ENCODE measurements at regions not wholly inside any gene's neighbourhood (a gene's known extent, or its start where the extent isn't known, plus 50 kb on each side); places are given as distances from the start of the nearest gene placed in this dataset.
A peak's percentile ranks its signal among the peaks of the same experiment; 100 is the strongest.

- H3K36me3 Mint-ChIP-seq, result no peaks in the 10 kb centered on the region
- intact Hi-C loops (cut with micrococcal nuclease), result loop anchor here (1.0 kb wide), 1 partner anchor 500 kb away; no protein-coding TSS in a partner anchor
- no peaks in the 10 kb centered on the region for H3K4me1 Mint-ChIP-seq (ENCODE audit: low read depth)
- ChIA-PET POLR2A (no interaction called here), CTCF (interaction anchor here (0.6 to 3.6 kb wide), 18 partner anchors 9 to 573 kb away, joined by 3 to 48 read pairs (median 4); no protein-coding TSS in a partner anchor)
- H3K27me3 Mint-ChIP-seq, result peaks cover 31% of the 10 kb centered on the region
- H3K9me3 Mint-ChIP-seq, result no peaks in the 10 kb centered on the region
- DNase-seq, result peak; percentile 72
- H3K27ac Mint-ChIP-seq, result no peak overlapping the region
- H3K4me3 Mint-ChIP-seq, result no peak overlapping the region
These were observed 254.4 kb downstream of the C16orf95 start for GRCh38 chr16:87062569-87063442.

GRCh38 chr16:87063543-87063942, 253.6 kb downstream of the C16orf95 start:
- no peak overlapping the region for H3K27ac Mint-ChIP-seq
- H3K4me1 Mint-ChIP-seq (ENCODE audit: low read depth), result no peaks in the 10 kb centered on the region
- DNase-seq, result no peak
- no peaks in the 10 kb centered on the region for H3K36me3 Mint-ChIP-seq
- intact Hi-C loops (cut with micrococcal nuclease), result no loop called here
- no peaks in the 10 kb centered on the region for H3K9me3 Mint-ChIP-seq
- H3K4me3 Mint-ChIP-seq, result no peak overlapping the region
- POLR2A ChIA-PET, result no interaction called here
- peaks cover 31% of the 10 kb centered on the region for H3K27me3 Mint-ChIP-seq
- CTCF ChIA-PET, result interaction anchor here (1.4 to 3.6 kb wide), 8 partner anchors 10 to 573 kb away, joined by 4 to 48 read pairs (median 7); no protein-coding TSS in a partner anchor

- intact Hi-C loops (cut with micrococcal nuclease), result no loop called here
- Mint-ChIP-seq H3K4me3 (no peak overlapping the region), H3K36me3 (no peaks in the 10 kb centered on the region), H3K9me3 (no peaks in the 10 kb centered on the region), H3K27ac (no peak overlapping the region), H3K27me3 (peaks cover 31% of the 10 kb centered on the region), H3K4me1 (ENCODE audit: low read depth) (no peaks in the 10 kb centered on the region)
- ChIA-PET CTCF (no interaction called here), POLR2A (no interaction called here)
- DNase-seq, result no peak
These were observed 252.3 kb downstream of the C16orf95 start for GRCh38 chr16:87064731-87065445.

GRCh38 chr16:87065446-87066132, 251.6 kb downstream of the C16orf95 start:
- DNase-seq, result no peak
- H3K4me1 Mint-ChIP-seq (ENCODE audit: low read depth), result no peaks in the 10 kb centered on the region
- peaks cover 29% of the 10 kb centered on the region for H3K27me3 Mint-ChIP-seq
- H3K27ac Mint-ChIP-seq, result no peak overlapping the region
- no peaks in the 10 kb centered on the region for H3K9me3 Mint-ChIP-seq
- no peaks in the 10 kb centered on the region for H3K36me3 Mint-ChIP-seq
- ChIA-PET CTCF (no interaction called here), POLR2A (no interaction called here)
- intact Hi-C loops (cut with micrococcal nuclease), result no loop called here
- no peak overlapping the region for H3K4me3 Mint-ChIP-seq

GRCh38 chr16:87066133-87067002, 250.8 kb downstream of the C16orf95 start:
- peaks cover 28% of the 10 kb centered on the region for H3K27me3 Mint-ChIP-seq
- H3K36me3 Mint-ChIP-seq, result no peaks in the 10 kb centered on the region
- POLR2A ChIA-PET, result no interaction called here
- no peak overlapping the region for H3K4me3 Mint-ChIP-seq
- CTCF ChIA-PET, result no interaction called here
- H3K4me1 Mint-ChIP-seq (ENCODE audit: low read depth), result no peaks in the 10 kb centered on the region
- DNase-seq, result no peak
- no peaks in the 10 kb centered on the region for H3K9me3 Mint-ChIP-seq
- intact Hi-C loops (cut with micrococcal nuclease), result no loop called here
- no peak overlapping the region for H3K27ac Mint-ChIP-seq

- intact Hi-C loops (cut with micrococcal nuclease), result no loop called here
- Mint-ChIP-seq H3K4me3 (no peak overlapping the region), H3K9me3 (no peaks in the 10 kb centered on the region)
These were observed 250.1 kb downstream of the C16orf95 start for GRCh38 chr16:87067003-87067556.

GRCh38 chr16:87067836-87068761, 249.1 kb downstream of the C16orf95 start:
- Mint-ChIP-seq H3K27me3 (peaks cover 22% of the 10 kb centered on the region), H3K36me3 (no peaks in the 10 kb centered on the region), H3K27ac (no peak overlapping the region), H3K9me3 (no peaks in the 10 kb centered on the region), H3K4me3 (no peak overlapping the region), H3K4me1 (ENCODE audit: low read depth) (no peaks in the 10 kb centered on the region)
- ChIA-PET POLR2A (no interaction called here), CTCF (no interaction called here)
- DNase-seq, result no peak
- intact Hi-C loops (cut with micrococcal nuclease), result no loop called here

More at GRCh38 chr16:87067003-87067556, 250.1 kb downstream of the C16orf95 start:
- POLR2A ChIA-PET, result no interaction called here
- Mint-ChIP-seq H3K27ac (no peak overlapping the region), H3K36me3 (no peaks in the 10 kb centered on the region), H3K27me3 (peaks cover 28% of the 10 kb centered on the region), H3K4me1 (ENCODE audit: low read depth) (no peaks in the 10 kb centered on the region)
- no peak for DNase-seq
- CTCF ChIA-PET, result no interaction called here

- no peak overlapping the region for H3K4me3 Mint-ChIP-seq
- no peak overlapping the region for H3K27ac Mint-ChIP-seq
- no peak for DNase-seq
- POLR2A ChIA-PET, result no interaction called here
- peaks cover 19% of the 10 kb centered on the region for H3K27me3 Mint-ChIP-seq
- intact Hi-C loops (cut with micrococcal nuclease), result no loop called here
- CTCF ChIA-PET, result no interaction called here
- no peaks in the 10 kb centered on the region for H3K36me3 Mint-ChIP-seq
- no peaks in the 10 kb centered on the region for H3K4me1 Mint-ChIP-seq (ENCODE audit: low read depth)
- H3K9me3 Mint-ChIP-seq, result no peaks in the 10 kb centered on the region
These were observed 248.4 kb downstream of the C16orf95 start for GRCh38 chr16:87068762-87069150.

GRCh38 chr16:87070657-87071056, 246.5 kb downstream of the C16orf95 start:
- H3K9me3 Mint-ChIP-seq, result no peaks in the 10 kb centered on the region
- H3K4me1 Mint-ChIP-seq (ENCODE audit: low read depth), result no peaks in the 10 kb centered on the region
- ChIA-PET CTCF (no interaction called here), POLR2A (no interaction called here)
- no peak overlapping the region for H3K4me3 Mint-ChIP-seq
- H3K27me3 Mint-ChIP-seq, result peaks cover 7% of the 10 kb centered on the region
- H3K36me3 Mint-ChIP-seq, result no peaks in the 10 kb centered on the region
- no peak for DNase-seq
- intact Hi-C loops (cut with micrococcal nuclease), result no loop called here
- no peak overlapping the region for H3K27ac Mint-ChIP-seq

- no peaks in the 10 kb centered on the region for H3K36me3 Mint-ChIP-seq
- H3K27ac Mint-ChIP-seq, result no peak overlapping the region
- ChIA-PET POLR2A (no interaction called here), CTCF (interaction anchor here (1.1 kb wide), 1 partner anchor 507 kb away, joined by 3 read pairs; no protein-coding TSS in a partner anchor)
- no peaks in the 10 kb centered on the region for H3K9me3 Mint-ChIP-seq
- intact Hi-C loops (cut with micrococcal nuclease), result no loop called here
- peaks cover 3% of the 10 kb centered on the region for H3K27me3 Mint-ChIP-seq
- no peaks in the 10 kb centered on the region for H3K4me1 Mint-ChIP-seq (ENCODE audit: low read depth)
- H3K4me3 Mint-ChIP-seq, result no peak overlapping the region
- DNase-seq, result no peak
These were observed 245.1 kb downstream of the C16orf95 start for GRCh38 chr16:87072101-87072500.
